ENCODE measurements at regions not wholly inside any gene's neighbourhood (a gene's known extent, or its start where the extent isn't known, plus 50 kb on each side); places are given as distances from the start of the nearest gene placed in this dataset.

- no peak for TF ChIP-seq YY1 (IDR thresholded peaks at IDR 0.05; ENCODE audit: low read depth)
- TF ChIP-seq ELF1 (IDR thresholded peaks at IDR 0.05): no peak
- no peak for TF ChIP-seq NFIC (IDR thresholded peaks at IDR 0.05; ENCODE audit: borderline replicate concordance)
- no peak for TF ChIP-seq NRF1 (IDR thresholded peaks at IDR 0.05; ENCODE audit: low read depth, low read length)
- TF ChIP-seq GABPA (IDR thresholded peaks at IDR 0.05; ENCODE audit: low read depth): no peak
- no peak for TF ChIP-seq TEAD4 (IDR thresholded peaks at IDR 0.05; ENCODE audit: borderline replicate concordance, insufficient read depth)
- no peak for TF ChIP-seq GATA2 (CRISPR knock-in tag; IDR thresholded peaks at IDR 0.05)
- TF ChIP-seq RAD21 (IDR thresholded peaks at IDR 0.05; ENCODE audit: low read length): peak; percentile 76
- TF ChIP-seq FOXJ3 (CRISPR knock-in tag; IDR thresholded peaks at IDR 0.05): no peak
- TF ChIP-seq CHD2 (IDR thresholded peaks at IDR 0.05; ENCODE audit: low read length, partially characterized antibody): no peak
- TF ChIP-seq EP300 (IDR thresholded peaks at IDR 0.05; ENCODE audit: borderline replicate concordance in 1 of 2, low read depth in 1 of 2, low read length in 1 of 2): no peak
- no peak for TF ChIP-seq TAF1 (IDR thresholded peaks at IDR 0.05; ENCODE audit: borderline replicate concordance, low read depth, low read length)
- no peak for TF ChIP-seq IRF3 (IDR thresholded peaks at IDR 0.05; ENCODE audit: low read depth, low read length)
- no peak for TF ChIP-seq RCOR1 (IDR thresholded peaks at IDR 0.05; ENCODE audit: low read length)
- TF ChIP-seq, protein P1, sequence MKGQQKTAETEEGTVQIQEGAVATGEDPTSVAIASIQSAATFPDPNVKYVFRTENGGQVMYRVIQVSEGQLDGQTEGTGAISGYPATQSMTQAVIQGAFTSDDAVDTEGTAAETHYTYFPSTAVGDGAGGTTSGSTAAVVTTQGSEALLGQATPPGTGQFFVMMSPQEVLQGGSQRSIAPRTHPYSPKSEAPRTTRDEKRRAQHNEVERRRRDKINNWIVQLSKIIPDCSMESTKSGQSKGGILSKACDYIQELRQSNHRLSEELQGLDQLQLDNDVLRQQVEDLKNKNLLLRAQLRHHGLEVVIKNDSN (IDR thresholded peaks at IDR 0.05; ENCODE audit: borderline replicate concordance, low read depth): no peak
- 0 out of 2 replicates have a peak, but pooled peaks have one; percentile 26 for TF ChIP-seq TCF12 (IDR thresholded peaks at IDR 0.05)
Measured at GRCh38 chr6:53986165-53986720, 125.0 kb upstream of the MLIP start (continued).

GRCh38 chr6:53986721-53987521 is 124.3 kb upstream of the MLIP start:
- CTCF ChIA-PET: interaction anchor here (0.8 to 2.5 kb wide), 14 partner anchors 9 to 1082 kb away, joined by 3 to 20 read pairs (median 4); no protein-coding TSS in a partner anchor
- POLR2A ChIA-PET: no interaction called here
- no peaks in the 10 kb centered on the region for H3K27me3 ChIP-seq (ENCODE audit: insufficient read depth)
- no peak overlapping the region for H3K9ac ChIP-seq
- H3K79me2 ChIP-seq (ENCODE audit: insufficient read depth): no peaks in the 10 kb centered on the region
- H3F3A ChIP-seq (replicated peaks; ENCODE audit: insufficient read depth): peaks cover 8% of the 10 kb centered on the region
- 37% methylated on average over 10 of the region's 10 CpGs for WGBS (ENCODE audit: low lambda C conversion rate)
- H4K20me1 ChIP-seq (ENCODE audit: insufficient read depth): no peaks in the 10 kb centered on the region
- DNase-seq: peak; percentile 1
- H3K4me1 ChIP-seq (ENCODE audit: control insufficient read depth in 1 of 2, insufficient read depth in 2 of 2, low read depth in 1 of 2, low read length in 1 of 2): peaks cover 6 to 17% of the 10 kb centered on the region in 2 experiments
- no peak overlapping the region for H3K4me3 ChIP-seq (ENCODE audit: low read depth in 2 of 2, low read length in 1 of 2)
- H3K36me3 ChIP-seq (replicated peaks in 1 of 2; ENCODE audit: control insufficient read depth in 1 of 2, insufficient read depth in 2 of 2, low read length in 1 of 2): no peaks in the 10 kb centered on the region
- no peaks in the 10 kb centered on the region for H3K9me3 ChIP-seq
- no peaks in the 10 kb centered on the region for H3K9me2 ChIP-seq
- H2AFZ ChIP-seq (ENCODE audit: low read depth): peak overlapping the region; percentile 31; the same call in 1 of the 2 replicates
- peak overlapping the region in 1 of 2 experiments; percentile 71; a peak in 1 of 4 replicates for H3K27ac ChIP-seq (ENCODE audit: low read depth in 2 of 2, low read length in 1 of 2)
- no peak overlapping the region for H3K4me2 ChIP-seq
- TF ChIP-seq NFIC (IDR thresholded peaks at IDR 0.05; ENCODE audit: borderline replicate concordance): no peak
- no peak for TF ChIP-seq RXRA (IDR thresholded peaks at IDR 0.05; ENCODE audit: borderline replicate concordance, low read depth)
- TF ChIP-seq TAF1 (IDR thresholded peaks at IDR 0.05; ENCODE audit: borderline replicate concordance, low read depth, low read length): no peak
- TF ChIP-seq PBX3 (IDR thresholded peaks at IDR 0.05): no peak
- no peak for TF ChIP-seq MXI1 (IDR thresholded peaks at IDR 0.05; ENCODE audit: low read depth, low read length)
- no peak for TF ChIP-seq RAD21 (IDR thresholded peaks at IDR 0.05; ENCODE audit: low read length)
- TF ChIP-seq, protein P2, sequence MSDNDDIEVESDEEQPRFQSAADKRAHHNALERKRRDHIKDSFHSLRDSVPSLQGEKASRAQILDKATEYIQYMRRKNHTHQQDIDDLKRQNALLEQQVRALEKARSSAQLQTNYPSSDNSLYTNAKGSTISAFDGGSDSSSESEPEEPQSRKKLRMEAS (IDR thresholded peaks at IDR 0.05; ENCODE audit: low read depth): no peak
- no peak for TF ChIP-seq FOXJ3 (CRISPR knock-in tag; IDR thresholded peaks at IDR 0.05)
- TF ChIP-seq REST (IDR thresholded peaks at IDR 0.05; ENCODE audit: low read depth, low read length): no peak
- no peak for TF ChIP-seq POLR2AphosphoS5 (IDR thresholded peaks at IDR 0.05; ENCODE audit: low read depth, low read length)
- TF ChIP-seq CHD2 (IDR thresholded peaks at IDR 0.05; ENCODE audit: low read length, partially characterized antibody): no peak
- no peak for TF ChIP-seq SMC3 (IDR thresholded peaks at IDR 0.05; ENCODE audit: low read depth, low read length)
- TF ChIP-seq NRF1 (IDR thresholded peaks at IDR 0.05; ENCODE audit: low read depth, low read length): no peak
- no peak for TF ChIP-seq SIN3A (IDR thresholded peaks at IDR 0.05; ENCODE audit: borderline replicate concordance, low read depth, low read length)
